ENCODE measurements at regions not wholly inside any gene's neighbourhood (a gene's known extent, or its start where the extent isn't known, plus 50 kb on each side); places are given as distances from the start of the nearest gene placed in this dataset.

- TF ChIP-seq ZC3H11A (IDR thresholded peaks at IDR 0.05; ENCODE audit: low read depth, low read length) (no peak), NRF1 (conservative IDR thresholded peaks at IDR 0.05 in 1 of 2, IDR thresholded peaks at IDR 0.05 in 1 of 2) (no peak), KAT7 (CRISPR knock-in tag; IDR thresholded peaks at IDR 0.05; ENCODE audit: borderline replicate concordance) (no peak), GABPA (tag; conservative IDR thresholded peaks at IDR 0.05; ENCODE audit: low read depth) (no peak), HSF4 (CRISPR knock-in tag; IDR thresholded peaks at IDR 0.05; ENCODE audit: borderline replicate concordance) (no peak), CHD2 (IDR thresholded peaks at IDR 0.05; ENCODE audit: low read depth, low read length) (no peak), PRDM10 (IDR thresholded peaks at IDR 0.05; ENCODE audit: partially characterized antibody) (no peak), ZNF143 (CRISPR knock-in tag; IDR thresholded peaks at IDR 0.05) (no peak)
Measured at GRCh38 chr11:122230385-122230755, 114.4 kb upstream of the BLID start.

Data from K562 (cell line).